Endothelial cell (in vitro differentiated cells): ENCODE measurements at regions not wholly inside any gene's neighbourhood (a gene's known extent, or its start where the extent isn't known, plus 50 kb on each side); places are given as distances from the start of the nearest gene placed in this dataset.

ENCODE experiments used
- DNase-seq: peaks from one replicate; pipeline ENCODE4 v3.0.0; 2021; ENCODE audit warnings: low spot score
- H3K27ac Mint-ChIP-seq: one replicate; pipeline ENCODE4 v1.8.0; 2021; ENCODE audit warnings: mixed read lengths, inconsistent platforms; ENCODE audit not compliant: unreplicated experiment
- H3K27me3 Mint-ChIP-seq: one replicate; pipeline ENCODE4 v1.8.0; 2021; ENCODE audit warnings: mild to moderate bottlenecking, moderate library complexity, mixed read lengths, inconsistent platforms; ENCODE audit not compliant: unreplicated experiment
- H3K36me3 Mint-ChIP-seq: one replicate; pipeline ENCODE4 v1.8.0; 2021; ENCODE audit warnings: mild to moderate bottlenecking, low read depth, mixed read lengths, inconsistent platforms; ENCODE audit not compliant: unreplicated experiment
- H3K4me1 Mint-ChIP-seq: one replicate; pipeline ENCODE4 v1.8.0; 2021; ENCODE audit warnings: mild to moderate bottlenecking, mixed read lengths, inconsistent platforms; ENCODE audit not compliant: unreplicated experiment
- H3K4me3 Mint-ChIP-seq: one replicate; pipeline ENCODE4 v1.8.0; 2021; ENCODE audit warnings: mild to moderate bottlenecking, mixed read lengths, inconsistent platforms; ENCODE audit not compliant: unreplicated experiment
- H3K9me3 Mint-ChIP-seq: one replicate; pipeline ENCODE4 v1.8.0; 2021; ENCODE audit warnings: mixed read lengths, inconsistent platforms; ENCODE audit not compliant: unreplicated experiment
- CTCF ChIP-seq: fragments of 200-600 bp; sonication (generic); IDR thresholded peaks from one replicate; pipeline ENCODE4 v1.5.0; 2021; ENCODE audit warnings: antibody characterized with exemption; ENCODE audit not compliant: unreplicated experiment

- Mint-ChIP-seq H3K4me3 (no peak overlapping the region), H3K36me3 (no peaks in the 10 kb centered on the region), H3K4me1 (peaks cover 24% of the 10 kb centered on the region), H3K27ac (no peak overlapping the region), H3K9me3 (no peaks in the 10 kb centered on the region), H3K27me3 (no peaks in the 10 kb centered on the region)
- TF ChIP-seq CTCF = peak; percentile 49
- DNase-seq = peak; percentile 38
Measured at GRCh38 chr17:34527908-34528470, 51.4 kb upstream of the TMEM132E start.

- Mint-ChIP-seq H3K27me3 (no peaks in the 10 kb centered on the region), H3K27ac (no peak overlapping the region), H3K36me3 (no peaks in the 10 kb centered on the region), H3K9me3 (no peaks in the 10 kb centered on the region), H3K4me1 (peaks cover 24% of the 10 kb centered on the region), H3K4me3 (no peak overlapping the region)
- no peak for TF ChIP-seq CTCF
- no peak for DNase-seq
Measured at GRCh38 chr17:34527136-34527907, 52.1 kb upstream of the TMEM132E start.

GRCh38 chr17:34525651-34526050, 53.7 kb upstream of the TMEM132E start:
- no peak overlapping the region for H3K4me3 Mint-ChIP-seq
- DNase-seq = no peak
- H3K4me1 Mint-ChIP-seq = peaks cover 10% of the 10 kb centered on the region
- no peaks in the 10 kb centered on the region for H3K36me3 Mint-ChIP-seq
- no peak for TF ChIP-seq CTCF
- no peaks in the 10 kb centered on the region for H3K9me3 Mint-ChIP-seq
- H3K27me3 Mint-ChIP-seq = no peaks in the 10 kb centered on the region
- H3K27ac Mint-ChIP-seq = no peak overlapping the region

- TF ChIP-seq CTCF = no peak
- Mint-ChIP-seq H3K27me3 (no peaks in the 10 kb centered on the region), H3K36me3 (no peaks in the 10 kb centered on the region), H3K4me3 (no peak overlapping the region), H3K9me3 (no peaks in the 10 kb centered on the region), H3K4me1 (peaks cover 8% of the 10 kb centered on the region), H3K27ac (no peak overlapping the region)
- DNase-seq = no peak
Measured at GRCh38 chr17:34521955-34522354, 57.4 kb upstream of the TMEM132E start.

GRCh38 chr17:34519282-34519681, 60.1 kb upstream of the TMEM132E start:
- Mint-ChIP-seq H3K4me3 (no peak overlapping the region), H3K27ac (no peak overlapping the region), H3K9me3 (no peaks in the 10 kb centered on the region), H3K36me3 (no peaks in the 10 kb centered on the region), H3K27me3 (no peaks in the 10 kb centered on the region), H3K4me1 (no peaks in the 10 kb centered on the region)
- peak; percentile 70 for TF ChIP-seq CTCF
- peak; percentile 60 for DNase-seq
